H1 (cell line): ENCODE measurements at regions not wholly inside any gene's neighbourhood (a gene's known extent, or its start where the extent isn't known, plus 50 kb on each side); places are given as distances from the start of the nearest gene placed in this dataset.

Experiments used
- CEBPB ChIP-seq: IDR thresholded peaks from 2 replicates; pipeline ENCODE4 v1.6.1; 2012; ENCODE audit warnings: low read depth, low read length
- GTF2F1 ChIP-seq: IDR thresholded peaks from 2 replicates; pipeline ENCODE4 v1.6.1; 2012; ENCODE audit warnings: low read depth, low read length, improper control_type of control experiment, borderline replicate concordance
- HDAC2 ChIP-seq, 2 experiments: fragments of 300-600 bp in 1 of 2; sonication (generic) in 1 of 2; IDR thresholded peaks; 2 replicates each; pipeline ENCODE4 v1.6.1; 2011 to 2012; ENCODE audit warnings: low read depth in 2 of 2, low read length in 2 of 2, mild to moderate bottlenecking in 2 of 2, moderate library complexity in 2 of 2, borderline replicate concordance in 1 of 2, inconsistent platforms in 1 of 2
- KDM4A ChIP-seq: IDR thresholded peaks from one replicate; pipeline ENCODE4 v1.7.1; 2012; ENCODE audit warnings: low read depth, mild to moderate bottlenecking, moderate library complexity, low read length, inconsistent platforms; ENCODE audit not compliant: severe bottlenecking
- YY1 ChIP-seq: IDR thresholded peaks from 2 replicates; pipeline ENCODE4 v1.6.1; 2011; ENCODE audit warnings: low read depth, mild to moderate bottlenecking, low read length
- TF ChIP-seq, protein P1 (sequence below): fragments of 300-600 bp; sonication (generic); IDR thresholded peaks from 2 replicates; pipeline ENCODE4 v1.7.1; 2012; ENCODE audit warnings: low read length, moderate library complexity, mild to moderate bottlenecking, inconsistent platforms; ENCODE audit not compliant: insufficient replicate concordance

DNA sequence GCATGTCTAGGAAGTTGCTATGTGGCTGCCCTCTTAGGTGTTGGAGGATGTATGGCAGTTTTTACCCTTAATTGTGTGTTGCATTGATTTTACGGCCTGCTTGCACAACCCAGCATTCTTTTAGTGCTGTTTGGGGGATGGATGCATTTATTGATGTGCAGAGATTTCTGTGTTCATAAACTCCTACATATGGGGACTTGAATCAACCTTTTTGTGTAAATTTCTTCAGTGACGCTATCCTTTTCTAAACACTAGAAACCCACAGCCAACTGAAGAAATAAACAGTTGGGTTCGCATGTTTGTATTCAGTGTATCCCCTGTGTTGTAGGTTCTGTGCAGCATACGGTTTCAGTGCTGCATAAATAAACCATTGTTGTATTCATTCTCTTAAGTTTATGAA is 263.7 kb downstream of the RASEF start (continued):
- TF ChIP-seq, protein P1, sequence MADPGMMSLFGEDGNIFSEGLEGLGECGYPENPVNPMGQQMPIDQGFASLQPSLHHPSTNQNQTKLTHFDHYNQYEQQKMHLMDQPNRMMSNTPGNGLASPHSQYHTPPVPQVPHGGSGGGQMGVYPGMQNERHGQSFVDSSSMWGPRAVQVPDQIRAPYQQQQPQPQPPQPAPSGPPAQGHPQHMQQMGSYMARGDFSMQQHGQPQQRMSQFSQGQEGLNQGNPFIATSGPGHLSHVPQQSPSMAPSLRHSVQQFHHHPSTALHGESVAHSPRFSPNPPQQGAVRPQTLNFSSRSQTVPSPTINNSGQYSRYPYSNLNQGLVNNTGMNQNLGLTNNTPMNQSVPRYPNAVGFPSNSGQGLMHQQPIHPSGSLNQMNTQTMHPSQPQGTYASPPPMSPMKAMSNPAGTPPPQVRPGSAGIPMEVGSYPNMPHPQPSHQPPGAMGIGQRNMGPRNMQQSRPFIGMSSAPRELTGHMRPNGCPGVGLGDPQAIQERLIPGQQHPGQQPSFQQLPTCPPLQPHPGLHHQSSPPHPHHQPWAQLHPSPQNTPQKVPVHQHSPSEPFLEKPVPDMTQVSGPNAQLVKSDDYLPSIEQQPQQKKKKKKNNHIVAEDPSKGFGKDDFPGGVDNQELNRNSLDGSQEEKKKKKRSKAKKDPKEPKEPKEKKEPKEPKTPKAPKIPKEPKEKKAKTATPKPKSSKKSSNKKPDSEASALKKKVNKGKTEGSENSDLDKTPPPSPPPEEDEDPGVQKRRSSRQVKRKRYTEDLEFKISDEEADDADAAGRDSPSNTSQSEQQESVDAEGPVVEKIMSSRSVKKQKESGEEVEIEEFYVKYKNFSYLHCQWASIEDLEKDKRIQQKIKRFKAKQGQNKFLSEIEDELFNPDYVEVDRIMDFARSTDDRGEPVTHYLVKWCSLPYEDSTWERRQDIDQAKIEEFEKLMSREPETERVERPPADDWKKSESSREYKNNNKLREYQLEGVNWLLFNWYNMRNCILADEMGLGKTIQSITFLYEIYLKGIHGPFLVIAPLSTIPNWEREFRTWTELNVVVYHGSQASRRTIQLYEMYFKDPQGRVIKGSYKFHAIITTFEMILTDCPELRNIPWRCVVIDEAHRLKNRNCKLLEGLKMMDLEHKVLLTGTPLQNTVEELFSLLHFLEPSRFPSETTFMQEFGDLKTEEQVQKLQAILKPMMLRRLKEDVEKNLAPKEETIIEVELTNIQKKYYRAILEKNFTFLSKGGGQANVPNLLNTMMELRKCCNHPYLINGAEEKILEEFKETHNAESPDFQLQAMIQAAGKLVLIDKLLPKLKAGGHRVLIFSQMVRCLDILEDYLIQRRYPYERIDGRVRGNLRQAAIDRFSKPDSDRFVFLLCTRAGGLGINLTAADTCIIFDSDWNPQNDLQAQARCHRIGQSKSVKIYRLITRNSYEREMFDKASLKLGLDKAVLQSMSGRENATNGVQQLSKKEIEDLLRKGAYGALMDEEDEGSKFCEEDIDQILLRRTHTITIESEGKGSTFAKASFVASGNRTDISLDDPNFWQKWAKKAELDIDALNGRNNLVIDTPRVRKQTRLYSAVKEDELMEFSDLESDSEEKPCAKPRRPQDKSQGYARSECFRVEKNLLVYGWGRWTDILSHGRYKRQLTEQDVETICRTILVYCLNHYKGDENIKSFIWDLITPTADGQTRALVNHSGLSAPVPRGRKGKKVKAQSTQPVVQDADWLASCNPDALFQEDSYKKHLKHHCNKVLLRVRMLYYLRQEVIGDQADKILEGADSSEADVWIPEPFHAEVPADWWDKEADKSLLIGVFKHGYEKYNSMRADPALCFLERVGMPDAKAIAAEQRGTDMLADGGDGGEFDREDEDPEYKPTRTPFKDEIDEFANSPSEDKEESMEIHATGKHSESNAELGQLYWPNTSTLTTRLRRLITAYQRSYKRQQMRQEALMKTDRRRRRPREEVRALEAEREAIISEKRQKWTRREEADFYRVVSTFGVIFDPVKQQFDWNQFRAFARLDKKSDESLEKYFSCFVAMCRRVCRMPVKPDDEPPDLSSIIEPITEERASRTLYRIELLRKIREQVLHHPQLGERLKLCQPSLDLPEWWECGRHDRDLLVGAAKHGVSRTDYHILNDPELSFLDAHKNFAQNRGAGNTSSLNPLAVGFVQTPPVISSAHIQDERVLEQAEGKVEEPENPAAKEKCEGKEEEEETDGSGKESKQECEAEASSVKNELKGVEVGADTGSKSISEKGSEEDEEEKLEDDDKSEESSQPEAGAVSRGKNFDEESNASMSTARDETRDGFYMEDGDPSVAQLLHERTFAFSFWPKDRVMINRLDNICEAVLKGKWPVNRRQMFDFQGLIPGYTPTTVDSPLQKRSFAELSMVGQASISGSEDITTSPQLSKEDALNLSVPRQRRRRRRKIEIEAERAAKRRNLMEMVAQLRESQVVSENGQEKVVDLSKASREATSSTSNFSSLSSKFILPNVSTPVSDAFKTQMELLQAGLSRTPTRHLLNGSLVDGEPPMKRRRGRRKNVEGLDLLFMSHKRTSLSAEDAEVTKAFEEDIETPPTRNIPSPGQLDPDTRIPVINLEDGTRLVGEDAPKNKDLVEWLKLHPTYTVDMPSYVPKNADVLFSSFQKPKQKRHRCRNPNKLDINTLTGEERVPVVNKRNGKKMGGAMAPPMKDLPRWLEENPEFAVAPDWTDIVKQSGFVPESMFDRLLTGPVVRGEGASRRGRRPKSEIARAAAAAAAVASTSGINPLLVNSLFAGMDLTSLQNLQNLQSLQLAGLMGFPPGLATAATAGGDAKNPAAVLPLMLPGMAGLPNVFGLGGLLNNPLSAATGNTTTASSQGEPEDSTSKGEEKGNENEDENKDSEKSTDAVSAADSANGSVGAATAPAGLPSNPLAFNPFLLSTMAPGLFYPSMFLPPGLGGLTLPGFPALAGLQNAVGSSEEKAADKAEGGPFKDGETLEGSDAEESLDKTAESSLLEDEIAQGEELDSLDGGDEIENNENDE, result no peak
- TF ChIP-seq CEBPB (no peak), HDAC2 (IDR thresholded peaks at IDR 0.05; ENCODE audit: borderline replicate concordance in 1 of 2, low read depth in 2 of 2, low read length in 2 of 2) (no peak), KDM4A (no peak), YY1 (no peak), GTF2F1 (no peak)
